H9 (cell line): ENCODE measurements at regions not wholly inside any gene's neighbourhood (a gene's known extent, or its start where the extent isn't known, plus 50 kb on each side); places are given as distances from the start of the nearest gene placed in this dataset.
A peak's percentile ranks its signal among the peaks of the same experiment; 100 is the strongest.

Source experiments
- DNase-seq: peaks from one replicate; pipeline ENCODE4 v3.0.0-alpha.2; 2017
- H2AFZ ChIP-seq: one replicate; pipeline ENCODE4 v1.6.1; 2013; ENCODE audit warnings: mild to moderate bottlenecking, low read length, control low read depth, moderate library complexity
- H2AK5ac ChIP-seq: 2 replicates; pipeline ENCODE4 v1.6.1; 2013; ENCODE audit warnings: low read length, control low read depth, mixed read lengths; ENCODE audit not compliant: insufficient read length
- H2BK120ac ChIP-seq: one replicate; pipeline ENCODE4 v1.6.1; 2013; ENCODE audit warnings: low read depth, mild to moderate bottlenecking, low read length, control low read depth, inconsistent platforms; ENCODE audit not compliant: poor library complexity, severe bottlenecking
- H2BK12ac ChIP-seq: 2 replicates; pipeline ENCODE4 v1.6.1; 2013; ENCODE audit warnings: low read length, control low read depth, mixed read lengths, low read depth; ENCODE audit not compliant: insufficient read length
- H2BK15ac ChIP-seq: 2 replicates; pipeline ENCODE4 v1.6.1; 2013; ENCODE audit warnings: low read depth, low read length, control low read depth
- H2BK20ac ChIP-seq: one replicate; pipeline ENCODE4 v1.6.1; 2013; ENCODE audit warnings: low read depth, mild to moderate bottlenecking, low read length, control low read depth, inconsistent platforms; ENCODE audit not compliant: poor library complexity, severe bottlenecking
- H2BK5ac ChIP-seq: 2 replicates; pipeline ENCODE4 v1.6.1; 2013; ENCODE audit warnings: low read length, control low read depth, mixed read lengths; ENCODE audit not compliant: insufficient read length
- H3K14ac ChIP-seq: 2 replicates; pipeline ENCODE4 v1.6.1; 2013; ENCODE audit warnings: low read length, control low read depth; ENCODE audit not compliant: insufficient read depth
- H3K18ac ChIP-seq: 2 replicates; pipeline ENCODE4 v1.6.1; 2013; ENCODE audit warnings: low read depth, mild to moderate bottlenecking, mixed read lengths, low read length, control low read depth; ENCODE audit not compliant: insufficient read length
- H3K23ac ChIP-seq: 2 replicates; pipeline ENCODE4 v1.6.1; 2013; ENCODE audit warnings: low read length, control low read depth, mixed read lengths, low read depth; ENCODE audit not compliant: insufficient read length
- H3K23me2 ChIP-seq: 2 replicates; pipeline ENCODE4 v1.6.1; 2013; ENCODE audit warnings: low read depth, mild to moderate bottlenecking, mixed read lengths, low read length, control low read depth; ENCODE audit not compliant: insufficient read length, poor library complexity, severe bottlenecking
- H3K27ac ChIP-seq: 2 replicates; pipeline ENCODE4 v1.5.1; 2013; ENCODE audit warnings: low read length, control low read depth, mixed read lengths, low read depth; ENCODE audit not compliant: insufficient read length
- H3K27me3 ChIP-seq: 2 replicates; pipeline ENCODE4 v1.6.1; 2013; ENCODE audit warnings: low read length, control low read depth, inconsistent platforms; ENCODE audit not compliant: insufficient read depth
- H3K4ac ChIP-seq: 2 replicates; pipeline ENCODE4 v1.6.1; 2013; ENCODE audit warnings: low read depth, mild to moderate bottlenecking, control low read depth, inconsistent platforms, low read length, moderate library complexity
- H3K4me1 ChIP-seq: 2 replicates; pipeline ENCODE4 v1.6.1; 2013; ENCODE audit warnings: low read length, control low read depth, inconsistent platforms; ENCODE audit not compliant: insufficient read depth
- H3K4me2 ChIP-seq: 2 replicates; pipeline ENCODE4 v1.6.1; 2013; ENCODE audit warnings: low read length, control low read depth, mixed read lengths; ENCODE audit not compliant: insufficient read length, insufficient read depth
- H3K56ac ChIP-seq: 2 replicates; pipeline ENCODE4 v1.6.1; 2013; ENCODE audit warnings: low read depth, mild to moderate bottlenecking, mixed read lengths, low read length, control low read depth; ENCODE audit not compliant: insufficient read length
- H3K79me1 ChIP-seq: 2 replicates; pipeline ENCODE4 v1.6.1; 2013; ENCODE audit warnings: low read depth, mild to moderate bottlenecking, moderate library complexity, low read length, control low read depth, inconsistent platforms; ENCODE audit not compliant: insufficient read depth, poor library complexity, severe bottlenecking
- H3K79me2 ChIP-seq: 2 replicates; pipeline ENCODE4 v1.6.1; 2013; ENCODE audit warnings: low read length, control low read depth, inconsistent platforms; ENCODE audit not compliant: insufficient read depth
- H3K9ac ChIP-seq: 2 replicates; pipeline ENCODE4 v1.6.1; 2013; ENCODE audit warnings: low read length, control low read depth, mixed read lengths; ENCODE audit not compliant: insufficient read length; ENCODE audit errors: extremely low read depth
- H3K9me3 ChIP-seq: one replicate; pipeline ENCODE4 v1.6.1; 2013; ENCODE audit warnings: low read depth, low read length, inconsistent platforms; ENCODE audit not compliant: control insufficient read depth
- H3T11ph ChIP-seq: one replicate; pipeline ENCODE4 v1.6.1; 2013; ENCODE audit warnings: mild to moderate bottlenecking, low read length, control low read depth, inconsistent platforms
- H4K20me1 ChIP-seq: one replicate; pipeline ENCODE4 v1.6.1; 2013; ENCODE audit not compliant: control insufficient read depth, insufficient read length, insufficient read depth
- H4K5ac ChIP-seq: 2 replicates; pipeline ENCODE4 v1.6.1; 2013; ENCODE audit warnings: low read depth, mild to moderate bottlenecking, mixed read lengths, low read length, control low read depth; ENCODE audit not compliant: insufficient read length
- H4K8ac ChIP-seq: replicated peaks from 2 replicates; pipeline ENCODE4 v1.6.1; 2013; ENCODE audit warnings: low read length, control low read depth, mixed read lengths, low read depth; ENCODE audit not compliant: insufficient read length
- H4K91ac ChIP-seq: 2 replicates; pipeline ENCODE4 v1.6.1; 2013; ENCODE audit warnings: low read depth, mild to moderate bottlenecking, moderate library complexity, mixed read lengths, low read length, control low read depth; ENCODE audit not compliant: insufficient read length
- H3K27ac Mint-ChIP-seq, 3 experiments: 2 replicates in 2 of 3; 3 replicates in 1 of 3; pipeline ENCODE4 v1.8.0; 2020 to 2021; ENCODE audit warnings: mixed read lengths in 3 of 3, mild to moderate bottlenecking in 1 of 3, moderate library complexity in 1 of 3
- H3K27me3 Mint-ChIP-seq: 2 replicates; pipeline ENCODE4 v1.8.0; 2021; ENCODE audit warnings: low read depth, mild to moderate bottlenecking, moderate library complexity, mixed read lengths
- H3K36me3 Mint-ChIP-seq, 3 experiments: 2 replicates in 2 of 3; 3 replicates in 1 of 3; pipeline ENCODE4 v1.8.0; 2020 to 2021; ENCODE audit warnings: low read depth in 3 of 3, mixed read lengths in 3 of 3; ENCODE audit not compliant: insufficient read depth in 1 of 3
- H3K4me1 Mint-ChIP-seq, 2 experiments: 2 replicates each; pipeline ENCODE4 v1.8.0; 2020; ENCODE audit warnings: mixed read lengths in 2 of 2
- H3K4me3 Mint-ChIP-seq, 2 experiments: 2 replicates in 1 of 2; 3 replicates in 1 of 2; pipeline ENCODE4 v1.8.0; 2020 to 2021; ENCODE audit warnings: mild to moderate bottlenecking in 2 of 2, mixed read lengths in 2 of 2, moderate library complexity in 1 of 2
- H3K9me3 Mint-ChIP-seq, 2 experiments: 2 replicates in 1 of 2; 3 replicates in 1 of 2; pipeline ENCODE4 v1.8.0; 2020; ENCODE audit warnings: mild to moderate bottlenecking in 2 of 2, mixed read lengths in 2 of 2, moderate library complexity in 1 of 2
- WGBS: extraction: QIAGEN DNeasy Blood & Tissue Kit; methylation state at CpG from one replicate; pipeline ENCODE4 v1.1.7; 2013; ENCODE audit warnings: missing lambda C conversion rate, low lambda C conversion rate, mixed read lengths; ENCODE audit not compliant: insufficient read length; ENCODE audit errors: extremely low coverage; 5-methylcytosine and 5-hydroxymethylcytosine counted together
- TF ChIP-seq, protein P1 (sequence below): fragments of 200-600 bp; sonication (generic); conservative IDR thresholded peaks from 3 replicates; pipeline ENCODE4 v1.8.0; 2021; ENCODE audit warnings: antibody characterized with exemption, mild to moderate bottlenecking

DNA sequence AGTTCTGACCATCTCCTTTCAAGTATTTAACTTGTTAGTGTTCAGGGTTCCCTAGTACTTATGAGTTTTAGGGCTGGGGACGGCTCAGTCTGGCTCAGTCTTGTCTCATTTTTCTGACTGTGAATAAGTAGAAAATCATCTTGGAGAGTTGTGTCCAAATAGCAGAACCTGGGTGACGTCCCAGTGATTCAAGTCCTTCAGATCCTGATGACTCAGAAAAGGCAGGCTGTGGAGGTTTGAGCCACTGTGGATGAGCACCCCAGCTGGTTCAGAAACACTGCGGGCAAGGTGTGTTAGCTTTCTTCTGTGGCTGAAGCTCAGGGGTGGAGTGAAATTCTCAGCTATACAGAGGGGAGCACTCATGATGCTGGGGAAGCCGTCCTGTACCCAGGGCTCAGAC lies 154.4 kb upstream of the NPY start:
- H2BK5ac ChIP-seq = no peak overlapping the region
- H4K5ac ChIP-seq = no peak overlapping the region
- H2BK120ac ChIP-seq = no peak overlapping the region
- no peak overlapping the region for H2BK15ac ChIP-seq
- WGBS = no CpG with 5 or more reads among the region's 4 CpGs
- Mint-ChIP-seq H3K4me3 (no peak overlapping the region), H3K36me3 (no peaks in the 10 kb centered on the region), H3K9me3 (no peaks in the 10 kb centered on the region), H3K27me3 (peaks cover 2% of the 10 kb centered on the region), H3K4me1 (peaks cover 3 to 6% of the 10 kb centered on the region in 2 experiments; a peak in 2 of 4 replicates), H3K27ac (no peak overlapping the region)
- no peak overlapping the region for H3K9ac ChIP-seq
- H2BK12ac ChIP-seq = no peak overlapping the region
- H2AFZ ChIP-seq = no peak overlapping the region
- no peaks in the 10 kb centered on the region for H3K27me3 ChIP-seq
- no peak overlapping the region for H3K23ac ChIP-seq
- no peak overlapping the region for H2BK20ac ChIP-seq
- H4K8ac ChIP-seq = no peak overlapping the region
- DNase-seq = no peak
- H3K4ac ChIP-seq = no peak overlapping the region
- H3K27ac ChIP-seq = no peak overlapping the region
- H3K79me2 ChIP-seq = no peaks in the 10 kb centered on the region
- TF ChIP-seq, protein P1, sequence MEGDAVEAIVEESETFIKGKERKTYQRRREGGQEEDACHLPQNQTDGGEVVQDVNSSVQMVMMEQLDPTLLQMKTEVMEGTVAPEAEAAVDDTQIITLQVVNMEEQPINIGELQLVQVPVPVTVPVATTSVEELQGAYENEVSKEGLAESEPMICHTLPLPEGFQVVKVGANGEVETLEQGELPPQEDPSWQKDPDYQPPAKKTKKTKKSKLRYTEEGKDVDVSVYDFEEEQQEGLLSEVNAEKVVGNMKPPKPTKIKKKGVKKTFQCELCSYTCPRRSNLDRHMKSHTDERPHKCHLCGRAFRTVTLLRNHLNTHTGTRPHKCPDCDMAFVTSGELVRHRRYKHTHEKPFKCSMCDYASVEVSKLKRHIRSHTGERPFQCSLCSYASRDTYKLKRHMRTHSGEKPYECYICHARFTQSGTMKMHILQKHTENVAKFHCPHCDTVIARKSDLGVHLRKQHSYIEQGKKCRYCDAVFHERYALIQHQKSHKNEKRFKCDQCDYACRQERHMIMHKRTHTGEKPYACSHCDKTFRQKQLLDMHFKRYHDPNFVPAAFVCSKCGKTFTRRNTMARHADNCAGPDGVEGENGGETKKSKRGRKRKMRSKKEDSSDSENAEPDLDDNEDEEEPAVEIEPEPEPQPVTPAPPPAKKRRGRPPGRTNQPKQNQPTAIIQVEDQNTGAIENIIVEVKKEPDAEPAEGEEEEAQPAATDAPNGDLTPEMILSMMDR = no peak
- H3K79me1 ChIP-seq = no peaks in the 10 kb centered on the region
- H3K14ac ChIP-seq = 0 out of 2 replicates have a peak overlapping the region, but pooled peaks have one; percentile 47
- no peak overlapping the region for H2AK5ac ChIP-seq
- no peak overlapping the region for H4K91ac ChIP-seq
- no peak overlapping the region for H3K18ac ChIP-seq
- H3K4me1 ChIP-seq = no peaks in the 10 kb centered on the region
- no peaks in the 10 kb centered on the region for H3K23me2 ChIP-seq
- no peak overlapping the region for H3K4me2 ChIP-seq
- H3K9me3 ChIP-seq = no peaks in the 10 kb centered on the region
- no peak overlapping the region for H3T11ph ChIP-seq
- H3K56ac ChIP-seq = no peak overlapping the region
- no peaks in the 10 kb centered on the region for H4K20me1 ChIP-seq
